Kidney (tissue), 13 donors: ENCODE measurements at regions not wholly inside any gene's neighbourhood (a gene's known extent, or its start where the extent isn't known, plus 50 kb on each side); places are given as distances from the start of the nearest gene placed in this dataset.
"Not testable (repeated sequence)": the region's sequence is repeated elsewhere in the genome, so short reads cannot be mapped to it uniquely, and the experiment has no call there.

ENCODE experiments used
- DNase-seq, 5 donors: peaks; one replicate each; pipeline ENCODE4 v3.0.0-alpha.2; 2013 to 2020
- FAIRE-seq: peaks from 2 replicates; lab custom pipeline; 2012; peaks lifted over from hg19 to GRCh38; lab: Jason Lieb, UNC
- H3K27ac ChIP-seq, 2 donors: one replicate each; pipeline ENCODE4 v1.7.0; 2013; ENCODE audit warnings: low read depth in 2 of 2, low read length in 2 of 2, inconsistent platforms in 1 of 2
- H3K27me3 ChIP-seq: one replicate; pipeline ENCODE4 v1.7.1; 2013; ENCODE audit warnings: low read length, inconsistent platforms; ENCODE audit not compliant: control insufficient read depth, insufficient read depth
- H3K36me3 ChIP-seq, 3 donors: one replicate each; pipeline versions ENCODE4 v1.7.0 to v1.7.1; 2013; ENCODE audit warnings: low read length in 3 of 3, control low read depth in 1 of 3, inconsistent platforms in 1 of 3; ENCODE audit not compliant: insufficient read depth in 3 of 3, control insufficient read depth in 2 of 3
- H3K4me1 ChIP-seq, 3 donors: one replicate each; pipeline versions ENCODE4 v1.7.0 to v1.7.1; 2013; ENCODE audit warnings: low read length in 3 of 3, inconsistent platforms in 1 of 3, low read depth in 1 of 3; ENCODE audit not compliant: control insufficient read depth in 2 of 3, insufficient read depth in 2 of 3
- H3K4me3 ChIP-seq, 3 donors: one replicate each; pipeline versions ENCODE4 v1.7.0 to v1.8.1; 2013; ENCODE audit warnings: low read length in 3 of 3, control low read depth in 1 of 3, inconsistent platforms in 1 of 3
- H3K9ac ChIP-seq, 3 donors: one replicate each; pipeline versions ENCODE4 v1.7.0 to v1.7.1; 2013; ENCODE audit warnings: low read length in 3 of 3, control low read depth in 1 of 3, inconsistent platforms in 1 of 3
- H3K9me3 ChIP-seq, 3 donors: one replicate each; pipeline versions ENCODE4 v1.7.0 to v1.7.1; 2013; ENCODE audit warnings: low read length in 3 of 3, control low read depth in 1 of 3, inconsistent platforms in 1 of 3; ENCODE audit not compliant: control insufficient read depth in 2 of 3, insufficient read depth in 1 of 3
- intact Hi-C: fragments of 100-400 bp; cut with DNase I; formaldehyde crosslinking; loops from one replicate; pipeline ENCODE4 v1.11.1; 2022
- TF ChIP-seq, protein P1 (sequence below): IDR thresholded peaks from 3 replicates; pipeline ENCODE4 v1.5.1; 2012; ENCODE audit warnings: mild to moderate bottlenecking, moderate library complexity, borderline replicate concordance; ENCODE audit not compliant: insufficient read depth; ENCODE audit errors: extremely low read depth
- donor health status: control.
- donor health status: control.
- donor health status: control.
- donor health status: control.
- donor health status: control.
- donor health status: DM: yes; HTN: yes; CAD: no.
- donor health status: Normal renal cell carcinoma (clear cell type).

DNA sequence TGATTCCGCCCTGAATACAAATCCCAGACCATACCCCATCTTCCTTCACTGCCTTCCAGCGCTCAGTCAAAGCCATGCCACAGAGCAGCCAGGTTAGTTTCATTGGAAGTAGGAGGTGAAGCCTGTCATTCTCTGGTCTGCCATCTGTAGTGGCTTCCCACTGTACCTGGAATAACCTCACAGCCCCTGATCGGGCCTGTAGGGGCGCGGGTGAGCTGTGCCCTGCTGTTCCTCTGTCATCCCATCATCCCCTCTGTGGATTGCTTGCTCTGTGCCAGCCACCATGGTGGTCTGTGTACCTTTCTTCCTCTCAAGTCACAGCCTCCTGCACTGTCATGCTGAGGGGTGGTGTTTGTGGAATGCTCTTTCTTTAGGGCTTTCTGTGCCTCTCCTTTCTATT is 155.1 kb downstream of the ZNF22 start:
- Histone ChIP-seq H3K27ac (no peak overlapping the region), H3K9me3 (no peaks in the 10 kb centered on the region), H3K9ac (no peak overlapping the region), H3K4me1 (no peaks in the 10 kb centered on the region), H3K27me3 (no peaks in the 10 kb centered on the region), H3K36me3 (no peaks in the 10 kb centered on the region), H3K4me3 (no peak overlapping the region)
- DNase-seq (no peak), FAIRE-seq (no peak)
- intact Hi-C loops = no loop called here
- TF ChIP-seq, protein P1, sequence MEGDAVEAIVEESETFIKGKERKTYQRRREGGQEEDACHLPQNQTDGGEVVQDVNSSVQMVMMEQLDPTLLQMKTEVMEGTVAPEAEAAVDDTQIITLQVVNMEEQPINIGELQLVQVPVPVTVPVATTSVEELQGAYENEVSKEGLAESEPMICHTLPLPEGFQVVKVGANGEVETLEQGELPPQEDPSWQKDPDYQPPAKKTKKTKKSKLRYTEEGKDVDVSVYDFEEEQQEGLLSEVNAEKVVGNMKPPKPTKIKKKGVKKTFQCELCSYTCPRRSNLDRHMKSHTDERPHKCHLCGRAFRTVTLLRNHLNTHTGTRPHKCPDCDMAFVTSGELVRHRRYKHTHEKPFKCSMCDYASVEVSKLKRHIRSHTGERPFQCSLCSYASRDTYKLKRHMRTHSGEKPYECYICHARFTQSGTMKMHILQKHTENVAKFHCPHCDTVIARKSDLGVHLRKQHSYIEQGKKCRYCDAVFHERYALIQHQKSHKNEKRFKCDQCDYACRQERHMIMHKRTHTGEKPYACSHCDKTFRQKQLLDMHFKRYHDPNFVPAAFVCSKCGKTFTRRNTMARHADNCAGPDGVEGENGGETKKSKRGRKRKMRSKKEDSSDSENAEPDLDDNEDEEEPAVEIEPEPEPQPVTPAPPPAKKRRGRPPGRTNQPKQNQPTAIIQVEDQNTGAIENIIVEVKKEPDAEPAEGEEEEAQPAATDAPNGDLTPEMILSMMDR = no peak

DNA sequence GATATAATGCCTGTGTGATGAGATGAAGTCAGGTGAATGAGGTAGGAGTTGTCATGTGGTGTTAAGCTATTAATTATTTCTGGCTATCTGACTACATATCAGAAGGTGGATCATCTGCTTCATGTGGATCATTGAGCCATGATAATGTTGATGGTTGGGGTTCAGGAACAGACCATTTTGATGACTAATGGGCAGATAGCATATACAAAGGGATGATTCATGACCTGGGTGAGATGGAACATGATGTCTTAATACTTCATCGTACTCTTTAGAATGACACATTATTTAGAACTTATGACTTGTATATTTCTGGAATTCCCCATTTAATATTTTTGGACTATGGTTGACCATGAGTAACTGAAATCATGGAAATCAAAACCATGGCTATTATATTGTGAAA is 155.1 kb downstream of the OR13A1 start:
- Histone ChIP-seq H3K27ac (no peak overlapping the region), H3K9me3 (no peaks in the 10 kb centered on the region), H3K36me3 (no peaks in the 10 kb centered on the region), H3K4me3 (no peak overlapping the region), H3K9ac (no peak overlapping the region), H3K27me3 (no peaks in the 10 kb centered on the region), H3K4me1 (no peaks in the 10 kb centered on the region)
- DNase-seq (no peak), FAIRE-seq (no peak)
- TF ChIP-seq, protein P1 = no peak
- intact Hi-C loops = no loop called here

DNA sequence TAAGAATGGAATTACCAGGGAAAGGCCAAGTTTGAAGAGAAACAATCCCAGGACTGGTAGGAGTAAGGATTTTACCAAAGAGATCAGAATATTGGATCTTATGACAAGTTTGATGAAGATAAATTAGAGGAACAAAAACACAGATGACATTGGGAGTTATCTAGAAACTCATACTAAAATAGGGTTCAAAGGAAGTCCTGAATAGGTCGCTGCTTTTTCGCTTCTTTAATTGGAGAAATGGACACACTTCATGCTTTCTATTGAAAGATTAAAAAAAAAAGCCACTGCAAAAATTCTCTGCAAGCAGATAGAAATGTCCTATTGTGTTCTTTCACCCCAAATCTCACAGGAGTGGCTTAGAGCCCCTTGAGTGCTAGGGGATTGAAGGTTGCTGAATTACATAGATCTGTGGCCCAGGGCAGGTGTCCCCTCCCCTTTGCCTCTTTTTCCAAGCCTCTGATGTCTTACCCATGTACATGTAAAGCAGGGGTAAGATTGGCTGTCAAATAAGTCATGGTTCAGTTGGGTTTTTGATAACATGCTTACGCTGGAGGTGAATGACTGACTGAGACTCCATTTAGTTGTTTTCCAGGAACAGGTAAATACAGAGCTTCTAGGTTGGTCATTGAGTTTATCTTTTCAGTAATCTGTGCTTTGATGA is 152.0 kb downstream of the OR13A1 start:
- no peaks in the 10 kb centered on the region for H3K36me3 ChIP-seq
- no peak overlapping the region for H3K9ac ChIP-seq
- FAIRE-seq = no peak
- H3K4me1 ChIP-seq = no peaks in the 10 kb centered on the region
- no peak for DNase-seq
- TF ChIP-seq, protein P1 = no peak
- no peaks in the 10 kb centered on the region for H3K9me3 ChIP-seq
- H3K4me3 ChIP-seq = no peak overlapping the region
- no peaks in the 10 kb centered on the region for H3K27me3 ChIP-seq
- no peak overlapping the region for H3K27ac ChIP-seq
- intact Hi-C loops = no loop called here

DNA sequence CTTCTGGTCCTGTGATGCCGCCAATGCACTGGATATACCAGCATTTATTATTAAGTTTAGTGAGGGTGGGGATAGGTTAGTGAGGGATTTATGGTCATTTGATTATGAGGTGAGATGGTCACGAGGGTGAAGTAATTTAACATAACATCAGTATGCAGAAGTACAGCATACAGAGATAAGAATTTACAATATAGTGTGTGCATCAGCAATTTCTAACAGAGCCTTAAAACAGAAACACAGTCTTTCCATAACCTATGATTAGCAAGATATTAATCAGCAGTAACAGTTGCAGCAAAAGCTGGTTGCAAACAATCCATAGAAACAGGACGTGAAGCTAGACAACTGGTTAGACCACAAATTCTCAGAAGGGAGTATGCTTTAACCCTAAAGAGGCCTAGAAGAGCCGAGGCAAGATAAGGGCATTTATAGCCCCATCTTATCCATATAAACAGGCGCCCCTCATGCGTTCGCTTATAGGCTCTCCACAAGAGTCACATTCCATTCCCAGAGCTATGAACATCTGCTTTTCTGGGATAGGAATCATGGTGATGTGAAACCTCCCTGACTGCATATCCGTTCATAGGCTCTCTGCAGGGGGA is 139.8 kb downstream of the OR13A1 start:
- H3K4me1 ChIP-seq, intact Hi-C loops: not testable (repeated sequence)

More for the DNA sequence above, 139.8 kb downstream of the OR13A1 start:
- H3K9me3 ChIP-seq, DNase-seq, H3K27ac ChIP-seq, H3K27me3 ChIP-seq, H3K36me3 ChIP-seq, FAIRE-seq, H3K4me3 ChIP-seq, H3K9ac ChIP-seq: not testable (repeated sequence)
